Common myeloid progenitor, CD34-positive (primary cell): ENCODE measurements at regions not wholly inside any gene's neighbourhood (a gene's known extent, or its start where the extent isn't known, plus 50 kb on each side); places are given as distances from the start of the nearest gene placed in this dataset.

ENCODE experiments used
- CTCF ChIA-PET: fragments of 350-600 bp; sonication (Branson Sonifier 250); formaldehyde crosslinking; loops from one replicate; lab custom pipeline; 2021; ENCODE audit warnings: antibody characterized with exemption; lab: Charles Lee
- POLR2A ChIA-PET: fragments of 350-600 bp; sonication (Branson Sonifier 250); formaldehyde crosslinking; loops from one replicate; lab custom pipeline; 2021; ENCODE audit warnings: antibody characterized with exemption; lab: Charles Lee
- DNase-seq, 3 donors: peaks; one replicate each; pipeline versions ENCODE4 v3.0.0 to v3.0.0-alpha.2; 2013
- H3K27ac ChIP-seq, 2 experiments: 1 replicate in 1 of 2; 2 replicates in 1 of 2; pipeline ENCODE4 v1.7.0; 2013; ENCODE audit warnings: inconsistent platforms in 2 of 2, low read length in 2 of 2, mild to moderate bottlenecking in 2 of 2, low read depth in 1 of 2, moderate library complexity in 1 of 2; ENCODE audit not compliant: severe bottlenecking in 2 of 2, insufficient read depth in 1 of 2, poor library complexity in 1 of 2
- H3K27me3 ChIP-seq, 5 experiments: replicated peaks in 2 of 5; 1 replicate in 3 of 5; 2 replicates in 2 of 5; pipeline versions ENCODE4 v1.6.1 to v1.7.0; 2013; ENCODE audit warnings: low read length in 4 of 5, mild to moderate bottlenecking in 2 of 5, moderate library complexity in 2 of 5, inconsistent platforms in 1 of 5; ENCODE audit not compliant: insufficient read depth in 5 of 5, control insufficient read depth in 4 of 5
- H3K36me3 ChIP-seq, 4 experiments: 1 replicate in 2 of 4; 2 replicates in 2 of 4; pipeline versions ENCODE4 v1.6.1 to v1.7.0; 2013; ENCODE audit warnings: low read length in 3 of 4, control low read depth in 1 of 4, mild to moderate bottlenecking in 1 of 4; ENCODE audit not compliant: control insufficient read depth in 4 of 4, insufficient read depth in 4 of 4
- H3K4me1 ChIP-seq, 4 experiments: 1 replicate in 3 of 4; 2 replicates in 1 of 4; pipeline versions ENCODE4 v1.6.1 to v1.7.1; 2013; ENCODE audit warnings: low read length in 3 of 4, mild to moderate bottlenecking in 3 of 4, control low read depth in 1 of 4, inconsistent platforms in 1 of 4, moderate library complexity in 1 of 4; ENCODE audit not compliant: control insufficient read depth in 4 of 4, insufficient read depth in 4 of 4; ENCODE audit errors: control extremely low read depth in 1 of 4
- H3K4me3 ChIP-seq, 7 experiments: 1 replicate in 4 of 7; 2 replicates in 3 of 7; pipeline versions ENCODE4 v1.5.1 to v1.7.0; 2013; ENCODE audit warnings: mild to moderate bottlenecking in 7 of 7, low read length in 6 of 7, moderate library complexity in 6 of 7, inconsistent platforms in 2 of 7, low read depth in 2 of 7, control low read depth in 1 of 7; ENCODE audit not compliant: insufficient read depth in 4 of 7, control insufficient read depth in 1 of 7; ENCODE audit errors: extremely low read depth in 1 of 7
- H3K9me3 ChIP-seq, 5 experiments: 1 replicate in 4 of 5; 2 replicates in 1 of 5; pipeline versions ENCODE4 v1.6.1 to v1.7.1; 2013; ENCODE audit warnings: low read length in 4 of 5, mild to moderate bottlenecking in 2 of 5, inconsistent platforms in 1 of 5, low read depth in 1 of 5, moderate library complexity in 1 of 5; ENCODE audit not compliant: control insufficient read depth in 4 of 5, insufficient read depth in 2 of 5; ENCODE audit errors: control extremely low read depth in 1 of 5
- WGBS: methylation state at CpG from one replicate; pipeline ENCODE4 v1.1.5; 2013; ENCODE audit not compliant: insufficient coverage; 5-methylcytosine and 5-hydroxymethylcytosine counted together

DNA sequence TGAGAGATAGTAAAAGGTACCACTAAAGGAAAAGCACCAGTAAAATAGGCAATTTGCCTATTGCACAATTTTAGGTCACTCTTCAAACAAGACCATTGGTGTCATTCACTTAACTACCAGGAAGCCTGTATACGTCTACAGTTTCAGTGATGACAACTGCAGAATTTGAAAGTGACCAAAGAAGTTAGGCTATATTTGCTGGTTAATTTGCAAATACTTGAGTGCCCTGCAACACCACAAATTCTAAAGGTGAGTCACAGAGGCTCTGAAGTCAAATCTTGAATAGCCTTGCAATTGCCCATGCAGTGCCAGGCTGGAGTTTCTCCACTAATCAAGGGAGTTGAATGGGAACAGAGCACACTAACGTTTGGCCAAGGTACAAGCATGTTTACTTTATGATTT lies 128.7 kb upstream of the CCDC68 start:
- no peak for DNase-seq
- Histone ChIP-seq H3K4me1 (no peaks in the 10 kb centered on the region), H3K4me3 (no peak overlapping the region), H3K9me3 (peaks cover 0 to 2% (median 0%) of the 10 kb centered on the region in 5 experiments), H3K27me3 (peaks cover 0 to 9% (median 3%) of the 10 kb centered on the region in 5 experiments), H3K36me3 (no peaks in the 10 kb centered on the region), H3K27ac (no peak overlapping the region)
- WGBS, result no CpG with 5 or more reads among the region's 2 CpGs
- POLR2A ChIA-PET, result no interaction called here
- CTCF ChIA-PET, result no interaction called here

DNA sequence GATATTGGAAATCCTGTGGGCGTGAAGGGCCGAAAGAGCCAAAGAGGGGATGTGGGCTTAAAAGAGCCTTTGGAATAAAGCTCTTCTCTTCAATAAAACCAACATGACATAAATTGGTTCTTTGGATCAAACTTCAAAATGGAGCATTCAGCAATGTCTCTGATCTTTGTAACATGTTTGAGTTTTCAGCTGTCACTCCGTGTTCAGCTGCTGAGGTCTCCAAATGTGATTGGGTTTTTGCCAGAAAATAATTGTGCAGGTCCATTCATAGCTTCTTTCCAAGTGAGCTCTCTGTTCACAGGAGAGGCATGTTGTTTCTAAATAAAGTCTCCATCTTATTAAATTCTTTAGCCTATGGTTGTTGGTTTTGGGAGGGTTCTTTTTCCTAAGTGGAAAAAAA lies 127.6 kb upstream of the CCDC68 start:
- Histone ChIP-seq H3K36me3 (no peaks in the 10 kb centered on the region), H3K27me3 (peaks cover 0 to 9% (median 2%) of the 10 kb centered on the region in 5 experiments), H3K27ac (no peak overlapping the region), H3K4me1 (no peaks in the 10 kb centered on the region), H3K9me3 (peaks cover 0 to 2% (median 0%) of the 10 kb centered on the region in 5 experiments), H3K4me3 (no peak overlapping the region)
- no peak for DNase-seq
- ChIA-PET POLR2A (no interaction called here), CTCF (no interaction called here)
- WGBS, result 100% methylated on average over 3 of the region's 3 CpGs

DNA sequence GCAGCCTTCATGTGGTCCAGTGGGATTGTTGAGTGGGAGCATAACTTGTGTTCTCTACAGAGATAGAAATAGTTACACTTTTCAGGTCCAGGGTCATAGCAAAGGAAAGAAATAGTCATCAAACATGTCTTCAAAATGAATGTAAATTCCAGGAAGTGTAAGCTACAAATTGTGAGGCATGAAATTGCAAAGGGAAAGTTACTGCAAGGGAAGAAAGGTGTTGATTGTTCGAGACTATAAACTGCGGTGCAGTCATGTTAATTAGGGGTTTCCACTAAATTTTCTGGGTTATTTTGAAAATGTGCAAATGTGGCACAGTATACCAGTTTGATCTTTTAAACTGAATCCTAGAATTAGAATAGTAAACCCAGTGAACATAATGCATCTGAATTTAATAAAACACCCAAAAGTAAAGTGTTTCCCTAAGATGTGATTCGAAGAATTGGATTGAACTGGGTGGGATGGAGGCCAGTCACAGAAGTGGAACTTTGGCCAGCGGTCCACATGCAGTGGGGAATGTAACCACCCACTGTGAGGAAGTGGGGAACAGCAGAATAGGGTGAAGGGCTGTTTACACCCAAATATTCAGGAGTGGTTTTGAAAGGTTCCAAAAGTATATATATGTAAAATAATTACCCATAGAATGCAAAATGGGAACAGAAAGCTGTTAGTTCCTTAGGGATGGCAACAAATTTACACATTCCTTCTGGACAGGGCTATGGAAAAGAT lies 126.5 kb upstream of the CCDC68 start:
- ChIA-PET CTCF (no interaction called here), POLR2A (no interaction called here)
- H3K4me1 ChIP-seq, result no peaks in the 10 kb centered on the region
- WGBS, result 93% methylated on average over 3 of the region's 4 CpGs
- DNase-seq, result no peak
- H3K27me3 ChIP-seq, result peaks cover 0 to 9% (median 2%) of the 10 kb centered on the region in 5 experiments
- H3K36me3 ChIP-seq, result no peaks in the 10 kb centered on the region
- no peak overlapping the region for H3K27ac ChIP-seq
- H3K4me3 ChIP-seq, result no peak overlapping the region
- H3K9me3 ChIP-seq, result peaks cover 0 to 2% (median 0%) of the 10 kb centered on the region in 5 experiments

DNA sequence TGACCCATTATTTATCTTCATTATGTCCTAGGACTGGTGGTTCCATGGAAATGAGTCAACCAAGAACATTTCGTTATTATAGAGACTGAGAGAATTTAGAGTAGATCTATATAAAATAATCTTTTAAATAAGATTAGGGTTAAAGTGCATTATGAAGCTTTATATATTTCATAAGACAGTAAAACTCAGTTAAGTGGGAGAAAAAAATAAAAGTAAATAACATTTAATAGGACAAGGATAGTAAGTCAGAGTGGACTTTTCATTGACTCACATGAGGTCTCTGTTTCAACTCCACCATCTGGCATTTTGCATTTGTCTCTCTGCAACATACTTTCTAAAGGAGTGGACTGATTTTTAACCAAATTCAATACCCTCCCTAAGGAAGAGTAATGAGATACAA lies 125.3 kb upstream of the CCDC68 start:
- CTCF ChIA-PET, result no interaction called here
- Histone ChIP-seq H3K27me3 (peaks cover 0 to 9% (median 2%) of the 10 kb centered on the region in 5 experiments), H3K4me1 (no peaks in the 10 kb centered on the region), H3K4me3 (no peak overlapping the region), H3K9me3 (peaks cover 0 to under 1% (median 0%) of the 10 kb centered on the region in 5 experiments), H3K27ac (no peak overlapping the region), H3K36me3 (no peaks in the 10 kb centered on the region)
- DNase-seq, result no peak
- WGBS, result no CpG with 5 or more reads among the region's 1 CpG
- POLR2A ChIA-PET, result no interaction called here

DNA sequence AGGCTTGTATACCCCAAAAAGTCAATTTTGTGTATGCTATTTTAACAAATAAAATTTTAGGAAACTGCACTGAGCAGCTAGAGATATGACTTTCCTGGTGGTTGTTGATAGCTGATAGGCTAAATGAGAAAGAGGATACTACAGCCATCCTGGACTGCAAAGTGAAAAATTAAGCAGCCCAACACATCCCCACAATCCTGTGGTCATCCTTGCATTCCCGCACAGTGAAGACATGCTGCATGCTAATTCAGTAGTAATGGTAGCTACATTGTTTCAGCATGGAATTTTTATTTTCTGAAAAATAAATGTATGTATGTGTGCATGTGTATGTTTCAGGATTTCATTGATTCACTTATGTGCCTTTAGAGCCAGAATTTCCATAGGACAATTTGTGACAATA lies 124.2 kb upstream of the CCDC68 start:
- H3K4me3 ChIP-seq, result no peak overlapping the region
- no peak for DNase-seq
- no CpG with 5 or more reads among the region's 1 CpG for WGBS
- ChIA-PET POLR2A (no interaction called here), CTCF (no interaction called here)
- H3K4me1 ChIP-seq, result no peaks in the 10 kb centered on the region
- H3K36me3 ChIP-seq, result no peaks in the 10 kb centered on the region
- H3K27me3 ChIP-seq, result peaks cover 0 to 9% (median 3%) of the 10 kb centered on the region in 5 experiments
- H3K27ac ChIP-seq, result no peak overlapping the region
- H3K9me3 ChIP-seq, result no peaks in the 10 kb centered on the region

GRCh38 chr18:55079481-55080355 lies 120.5 kb upstream of the CCDC68 start:
- Histone ChIP-seq H3K36me3 (no peaks in the 10 kb centered on the region), H3K27me3 (peaks cover 0 to 3% (median 0%) of the 10 kb centered on the region in 5 experiments), H3K4me3 (no peak overlapping the region), H3K9me3 (no peaks in the 10 kb centered on the region), H3K4me1 (no peaks in the 10 kb centered on the region), H3K27ac (no peak overlapping the region)
- 90% methylated on average over 15 of the region's 17 CpGs for WGBS
- CTCF ChIA-PET, result interaction anchor here (0.7 to 1.2 kb wide), 2 partner anchors 11 to 17 kb away, joined by 3 read pairs; no protein-coding TSS in a partner anchor
- POLR2A ChIA-PET, result no interaction called here
- DNase-seq, result no peak

DNA sequence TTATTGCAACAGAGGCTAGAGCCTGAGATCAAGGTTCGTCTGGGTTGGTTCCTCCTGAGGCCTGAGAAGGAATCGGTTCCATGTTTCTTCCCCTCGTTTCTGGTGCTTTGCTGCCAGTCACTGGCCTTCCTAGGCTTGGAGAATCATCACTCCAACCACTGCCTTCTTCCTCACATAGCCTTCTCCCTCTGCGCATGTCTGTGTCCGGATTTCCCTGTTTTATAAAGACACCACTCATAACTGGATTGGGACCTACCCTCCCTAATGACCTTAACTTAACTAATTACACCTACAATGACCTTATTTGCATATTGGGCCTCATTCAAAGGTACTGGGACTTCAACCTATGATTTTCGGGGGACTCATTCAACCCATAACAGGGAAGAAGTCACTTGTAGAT lies 119.8 kb upstream of the CCDC68 start:
- 97% methylated on average over 6 of the region's 6 CpGs for WGBS

More for the DNA sequence above, 119.8 kb upstream of the CCDC68 start:
- peaks cover 0 to 3% (median 0%) of the 10 kb centered on the region in 5 experiments for H3K9me3 ChIP-seq
- no peak overlapping the region for H3K4me3 ChIP-seq
- POLR2A ChIA-PET, result no interaction called here
- peaks cover 0 to 3% (median 0%) of the 10 kb centered on the region in 5 experiments for H3K27me3 ChIP-seq
- no peaks in the 10 kb centered on the region for H3K4me1 ChIP-seq
- H3K27ac ChIP-seq, result no peak overlapping the region
- CTCF ChIA-PET, result interaction anchor here (0.7 to 1.2 kb wide), 2 partner anchors 10 to 18 kb away, joined by 3 read pairs; no protein-coding TSS in a partner anchor
- no peaks in the 10 kb centered on the region for H3K36me3 ChIP-seq
- DNase-seq, result no peak
